ENCODE measurements at regions not wholly inside any gene's neighbourhood (a gene's known extent, or its start where the extent isn't known, plus 50 kb on each side); places are given as distances from the start of the nearest gene placed in this dataset.

DNA sequence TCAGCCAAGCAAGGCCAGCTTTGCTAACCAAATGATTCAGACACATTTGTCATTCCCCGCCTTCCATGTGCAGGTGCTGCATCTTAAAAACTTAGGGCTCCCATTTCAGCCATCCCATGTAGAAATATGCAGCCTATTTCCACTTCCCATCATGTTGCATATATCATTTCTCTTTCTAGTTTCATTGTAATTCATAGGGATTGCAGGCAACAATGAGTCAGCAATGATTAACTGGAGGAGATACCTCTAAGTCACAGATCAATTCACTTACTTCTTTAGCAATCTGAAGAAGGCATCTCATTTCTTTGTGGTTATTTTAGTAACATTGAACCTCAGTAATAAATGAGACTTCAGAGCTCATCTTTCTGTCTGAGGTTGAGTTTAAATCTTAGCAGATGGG lies 276.1 kb upstream of the PKDCC start:
- Histone ChIP-seq H3K4me1 (ENCODE audit: insufficient read depth, low read length, poor library complexity, severe bottlenecking) (no peaks in the 10 kb centered on the region), H3K4me3 (ENCODE audit: low read depth, low read length, poor library complexity, severe bottlenecking) (no peak overlapping the region), H3K27me3 (replicated peaks; ENCODE audit: insufficient read depth, low read depth, low read length, poor library complexity) (peaks cover 32% of the 10 kb centered on the region), H3K36me3 (ENCODE audit: insufficient read depth, low read length, poor library complexity, severe bottlenecking) (no peaks in the 10 kb centered on the region), H3K27ac (ENCODE audit: low read depth, low read length, poor library complexity, severe bottlenecking) (no peak overlapping the region), H3K9me3 (ENCODE audit: low read depth, low read length, poor library complexity, severe bottlenecking) (no peaks in the 10 kb centered on the region)
- POLR2A ChIA-PET (ENCODE audit: low non-redundant PET), result no interaction called here
- no TSS peak for BruUV-seq (replicated peaks)
- CTCF ChIA-PET, result no interaction called here
- intact Hi-C loops (cut with micrococcal nuclease; ENCODE audit: unreplicated experiment), result no loop called here
- no peak for DNase-seq (ENCODE audit: low spot score)
- TF ChIP-seq, protein P1, sequence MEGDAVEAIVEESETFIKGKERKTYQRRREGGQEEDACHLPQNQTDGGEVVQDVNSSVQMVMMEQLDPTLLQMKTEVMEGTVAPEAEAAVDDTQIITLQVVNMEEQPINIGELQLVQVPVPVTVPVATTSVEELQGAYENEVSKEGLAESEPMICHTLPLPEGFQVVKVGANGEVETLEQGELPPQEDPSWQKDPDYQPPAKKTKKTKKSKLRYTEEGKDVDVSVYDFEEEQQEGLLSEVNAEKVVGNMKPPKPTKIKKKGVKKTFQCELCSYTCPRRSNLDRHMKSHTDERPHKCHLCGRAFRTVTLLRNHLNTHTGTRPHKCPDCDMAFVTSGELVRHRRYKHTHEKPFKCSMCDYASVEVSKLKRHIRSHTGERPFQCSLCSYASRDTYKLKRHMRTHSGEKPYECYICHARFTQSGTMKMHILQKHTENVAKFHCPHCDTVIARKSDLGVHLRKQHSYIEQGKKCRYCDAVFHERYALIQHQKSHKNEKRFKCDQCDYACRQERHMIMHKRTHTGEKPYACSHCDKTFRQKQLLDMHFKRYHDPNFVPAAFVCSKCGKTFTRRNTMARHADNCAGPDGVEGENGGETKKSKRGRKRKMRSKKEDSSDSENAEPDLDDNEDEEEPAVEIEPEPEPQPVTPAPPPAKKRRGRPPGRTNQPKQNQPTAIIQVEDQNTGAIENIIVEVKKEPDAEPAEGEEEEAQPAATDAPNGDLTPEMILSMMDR (conservative IDR thresholded peaks at IDR 0.05; ENCODE audit: low read depth, low read length), result no peak
- TF ChIP-seq EZH2 (IDR thresholded peaks at IDR 0.05; ENCODE audit: borderline replicate concordance, low read depth, low read length, poor library complexity, severe bottlenecking), result no peak

- H3K36me3 ChIP-seq (ENCODE audit: insufficient read depth, low read length, poor library complexity, severe bottlenecking), result no peaks in the 10 kb centered on the region
- peaks cover 32% of the 10 kb centered on the region for H3K27me3 ChIP-seq (replicated peaks; ENCODE audit: insufficient read depth, low read depth, low read length, poor library complexity)
- intact Hi-C loops (cut with micrococcal nuclease; ENCODE audit: unreplicated experiment), result no loop called here
- H3K27ac ChIP-seq (ENCODE audit: low read depth, low read length, poor library complexity, severe bottlenecking), result no peak overlapping the region
- DNase-seq (ENCODE audit: low spot score), result no peak
- BruUV-seq (replicated peaks), result no TSS peak
- no peaks in the 10 kb centered on the region for H3K4me1 ChIP-seq (ENCODE audit: insufficient read depth, low read length, poor library complexity, severe bottlenecking)
- ChIA-PET CTCF (no interaction called here), POLR2A (ENCODE audit: low non-redundant PET) (no interaction called here)
- H3K4me3 ChIP-seq (ENCODE audit: low read depth, low read length, poor library complexity, severe bottlenecking), result no peak overlapping the region
- H3K9me3 ChIP-seq (ENCODE audit: low read depth, low read length, poor library complexity, severe bottlenecking), result no peaks in the 10 kb centered on the region
- TF ChIP-seq, protein P1 (conservative IDR thresholded peaks at IDR 0.05; ENCODE audit: low read depth, low read length), result no peak
- TF ChIP-seq EZH2 (IDR thresholded peaks at IDR 0.05; ENCODE audit: borderline replicate concordance, low read depth, low read length, poor library complexity, severe bottlenecking), result no peak
Observed at GRCh38 chr2:41772697-41773096, 275.1 kb upstream of the PKDCC start.

- CTCF ChIA-PET, result no interaction called here
- H3K36me3 ChIP-seq (ENCODE audit: insufficient read depth, low read length, poor library complexity, severe bottlenecking), result no peaks in the 10 kb centered on the region
- no peak overlapping the region for H3K27ac ChIP-seq (ENCODE audit: low read depth, low read length, poor library complexity, severe bottlenecking)
- no TSS peak for BruUV-seq (replicated peaks)
- POLR2A ChIA-PET (ENCODE audit: low non-redundant PET), result no interaction called here
- DNase-seq (ENCODE audit: low spot score), result no peak
- intact Hi-C loops (cut with micrococcal nuclease; ENCODE audit: unreplicated experiment), result no loop called here
- no peak overlapping the region for H3K4me3 ChIP-seq (ENCODE audit: low read depth, low read length, poor library complexity, severe bottlenecking)
- no peaks in the 10 kb centered on the region for H3K9me3 ChIP-seq (ENCODE audit: low read depth, low read length, poor library complexity, severe bottlenecking)
- no peak for TF ChIP-seq EZH2 (IDR thresholded peaks at IDR 0.05; ENCODE audit: borderline replicate concordance, low read depth, low read length, poor library complexity, severe bottlenecking)
- TF ChIP-seq, protein P1 (conservative IDR thresholded peaks at IDR 0.05; ENCODE audit: low read depth, low read length), result no peak
- no peaks in the 10 kb centered on the region for H3K4me1 ChIP-seq (ENCODE audit: insufficient read depth, low read length, poor library complexity, severe bottlenecking)
- H3K27me3 ChIP-seq (replicated peaks; ENCODE audit: insufficient read depth, low read depth, low read length, poor library complexity), result peaks cover 30% of the 10 kb centered on the region
Observed at GRCh38 chr2:41774011-41774605, 273.7 kb upstream of the PKDCC start.

Data from A673 (cell line).